ENCODE measurements at regions not wholly inside any gene's neighbourhood (a gene's known extent, or its start where the extent isn't known, plus 50 kb on each side); places are given as distances from the start of the nearest gene placed in this dataset.
"Not testable (repeated sequence)": the region's sequence is repeated elsewhere in the genome, so short reads cannot be mapped to it uniquely, and the experiment has no call there.

- DNase-seq = no peak
These were observed 77.6 kb upstream of the FRMPD4 start for GRCh38 chrX:12060489-12061260.

- DNase-seq = no peak
These were observed 73.0 kb upstream of the FRMPD4 start for GRCh38 chrX:12065251-12065650.

- no peak for DNase-seq
These were observed 62.2 kb upstream of the FRMPD4 start for GRCh38 chrX:12076046-12076445.

GRCh38 chrX:12080265-12080664 is 58.0 kb upstream of the FRMPD4 start:
- DNase-seq = no peak

GRCh38 chrX:12082959-12083358 is 55.3 kb upstream of the FRMPD4 start:
- DNase-seq = not testable (repeated sequence)

All from NCI-H2171 (cell line).